HG02642 (cell line): ENCODE measurements at regions not wholly inside any gene's neighbourhood (a gene's known extent, or its start where the extent isn't known, plus 50 kb on each side); places are given as distances from the start of the nearest gene placed in this dataset.
A peak's percentile ranks its signal among the peaks of the same experiment; 100 is the strongest.
"Not testable (repeated sequence)": the region's sequence is repeated elsewhere in the genome, so short reads cannot be mapped to it uniquely, and the experiment has no call there.

Experiments
- ATAC-seq: cut with Tn5 transposase; IDR thresholded peaks from one replicate; pipeline ENCODE4 v1.9.1; 2021; ENCODE audit warnings: mild to moderate bottlenecking; ENCODE audit not compliant: unreplicated experiment, poor library complexity

DNA sequence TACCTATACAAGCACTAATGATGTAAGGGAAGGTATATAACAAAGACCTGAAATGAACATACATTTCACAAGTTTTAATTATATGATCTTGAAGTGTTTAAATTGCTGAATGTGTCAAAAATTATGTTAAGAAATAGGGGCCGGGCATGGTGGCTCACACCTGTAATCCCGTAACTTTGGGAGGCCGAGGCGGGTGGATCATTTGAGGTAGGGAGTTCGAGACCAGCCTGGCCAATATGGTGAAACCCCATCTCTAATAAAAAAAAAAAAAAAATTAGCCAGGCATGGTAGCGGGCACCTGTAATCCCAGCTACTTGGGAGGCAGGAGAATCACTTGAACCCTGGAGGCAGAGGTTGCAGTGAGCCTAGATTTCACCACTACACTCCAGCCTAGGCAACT lies 537.4 kb upstream of the STEAP1 start:
- ATAC-seq, result not testable (repeated sequence)

- no peak for ATAC-seq
Measured at GRCh38 chr7:89618274-89618673, 536.0 kb upstream of the STEAP1 start.

DNA sequence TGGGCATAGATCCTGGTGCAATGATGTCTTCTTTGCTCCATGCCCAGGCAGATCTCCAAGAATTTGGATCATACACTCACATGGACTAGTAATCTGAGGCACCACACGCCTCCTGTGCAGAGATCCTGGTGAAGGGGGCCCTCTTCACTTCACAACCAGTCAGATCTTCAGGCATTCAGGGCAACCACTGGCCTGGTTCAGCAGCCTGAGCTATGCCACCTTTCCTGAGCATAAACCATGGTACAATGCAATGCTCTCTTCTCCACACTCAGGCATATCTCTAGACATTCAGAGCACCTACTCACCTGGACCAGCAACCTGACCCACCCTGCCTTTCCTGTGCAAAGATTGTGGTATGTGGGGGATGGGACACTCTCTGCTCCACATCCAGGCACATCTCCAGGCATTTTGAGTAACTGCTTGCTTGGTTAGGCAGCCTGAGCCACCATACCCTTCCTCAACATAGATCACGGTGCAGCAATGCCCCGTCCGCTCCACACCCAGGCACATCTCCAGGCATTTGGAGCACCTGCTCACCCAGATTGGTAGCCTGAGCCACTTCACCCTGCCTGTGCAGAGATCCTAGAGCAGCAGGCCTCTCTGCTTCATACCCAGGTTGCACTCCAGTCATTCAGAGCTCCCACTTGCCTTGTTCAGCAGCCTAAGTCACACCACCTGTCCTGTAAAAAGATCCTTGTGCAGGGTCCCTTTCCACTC lies 532.2 kb upstream of the STEAP1 start:
- no peak for ATAC-seq

- peak; percentile 93 for ATAC-seq
Measured at GRCh38 chr7:89623018-89623672, 531.1 kb upstream of the STEAP1 start.

DNA sequence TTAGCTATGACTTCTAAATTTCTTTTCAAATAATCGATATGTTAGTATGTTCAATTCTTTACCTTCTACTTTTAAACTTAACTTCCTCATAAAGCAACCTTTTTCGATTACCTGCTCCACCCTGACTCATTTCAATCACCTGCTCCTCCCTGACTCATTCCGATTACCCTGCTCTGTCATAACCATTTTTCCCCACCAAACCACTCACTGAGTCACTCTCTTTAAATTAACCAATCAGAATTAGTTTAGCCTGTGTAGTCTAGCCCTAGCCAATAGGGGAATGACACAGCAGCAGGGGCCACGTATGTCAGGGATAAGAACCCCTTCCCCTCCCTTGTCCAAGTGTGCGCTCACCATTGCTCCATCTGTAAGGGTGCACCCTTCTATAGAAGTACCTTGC lies 530.1 kb upstream of the STEAP1 start:
- not testable (repeated sequence) for ATAC-seq

DNA sequence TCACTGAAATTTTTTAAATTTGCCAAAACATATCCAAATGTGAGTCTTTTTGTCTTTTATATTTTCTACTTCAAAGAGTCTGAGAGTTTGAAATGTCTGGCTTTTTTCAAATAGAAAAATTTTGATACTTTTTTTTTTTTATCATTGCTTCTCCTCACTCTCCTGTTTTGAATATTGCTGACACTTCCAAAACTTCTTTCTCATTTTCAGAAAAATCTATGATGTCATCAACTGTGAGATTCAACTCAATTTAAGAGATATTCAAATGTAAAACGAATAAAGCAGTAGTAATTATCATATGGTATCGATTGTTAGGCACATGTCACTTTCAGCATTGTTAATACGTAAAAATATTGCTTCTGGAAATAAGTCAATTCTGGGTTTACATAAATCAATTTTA lies 505.8 kb upstream of the STEAP1 start:
- no peak for ATAC-seq

DNA sequence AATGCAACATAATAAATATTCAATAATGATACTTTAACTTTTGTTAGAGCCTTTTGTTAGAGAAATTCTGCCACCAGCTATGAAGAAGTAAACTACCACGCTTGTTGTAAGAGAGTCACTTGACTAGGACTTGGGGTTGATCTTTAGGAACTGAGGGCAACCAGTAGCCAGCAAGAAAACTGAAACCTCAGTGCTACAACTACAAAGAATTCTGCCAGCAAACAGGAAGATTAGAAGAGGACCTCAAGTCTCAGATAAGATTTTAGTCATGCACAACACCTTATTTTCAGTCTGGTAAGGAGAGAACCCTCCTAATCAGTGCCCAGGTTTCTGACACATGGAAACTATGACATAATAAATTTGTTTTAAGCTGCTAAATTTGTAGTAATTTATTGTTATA lies 498.3 kb upstream of the STEAP1 start:
- no peak for ATAC-seq

- no peak for ATAC-seq
Measured at GRCh38 chr7:89661876-89662275, 492.4 kb upstream of the STEAP1 start.

DNA sequence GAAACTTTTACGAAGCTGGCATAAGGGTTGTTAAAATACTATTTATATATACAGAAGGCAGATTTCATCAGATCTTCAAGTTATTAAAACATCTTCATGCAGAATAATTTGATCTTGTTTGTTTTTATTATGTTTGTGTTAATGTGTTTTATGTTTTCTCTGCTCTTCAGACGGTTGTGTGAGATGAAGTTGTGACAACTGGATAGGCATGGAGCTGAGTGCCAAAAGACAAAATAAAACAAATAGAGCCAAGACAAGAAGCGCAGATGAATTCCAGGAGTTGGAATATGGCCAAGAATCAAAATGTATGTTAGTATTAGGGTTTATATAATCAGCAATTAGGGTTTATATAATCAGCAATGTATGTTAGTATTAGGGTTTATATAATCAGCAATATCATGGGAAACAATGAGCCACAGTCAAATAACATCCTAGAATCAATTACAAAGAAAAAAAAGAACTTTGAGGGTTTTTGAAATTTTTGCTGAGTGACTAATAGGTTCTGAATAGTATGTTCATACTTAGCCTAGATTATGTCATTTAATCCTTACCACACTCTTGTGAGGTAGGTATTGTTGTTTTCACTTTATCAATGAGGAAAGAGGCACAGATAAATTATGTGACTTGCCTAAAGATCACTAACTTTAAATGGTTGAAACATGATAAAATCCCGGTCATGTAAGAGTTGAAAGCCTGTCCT lies 488.0 kb upstream of the STEAP1 start:
- ATAC-seq, result no peak

- no peak for ATAC-seq
Measured at GRCh38 chr7:89680161-89680560, 474.1 kb upstream of the STEAP1 start.

GRCh38 chr7:89681448-89681847 lies 472.8 kb upstream of the STEAP1 start:
- no peak for ATAC-seq

DNA sequence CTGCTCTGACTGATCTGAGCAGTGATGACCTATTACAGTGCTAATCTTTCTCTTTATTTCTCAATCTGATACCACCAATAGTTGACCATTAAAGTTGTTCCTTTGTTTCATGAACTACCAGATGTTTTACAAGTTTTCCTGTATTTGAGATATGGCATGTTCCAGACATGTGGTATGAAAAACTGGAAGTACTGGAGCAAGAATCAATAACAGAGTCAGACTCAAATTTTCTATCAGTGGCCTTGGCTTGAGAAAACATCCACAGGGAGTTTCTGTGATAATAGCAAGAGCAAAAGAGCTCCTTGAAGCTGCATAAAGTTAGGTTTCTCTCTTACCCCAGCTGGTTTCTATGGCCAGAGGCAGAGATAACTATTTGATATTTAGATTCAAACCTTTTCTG lies 469.0 kb upstream of the STEAP1 start:
- no peak for ATAC-seq

- no peak for ATAC-seq
Measured at GRCh38 chr7:89687211-89687610, 467.1 kb upstream of the STEAP1 start.

GRCh38 chr7:89695241-89695640 lies 459.0 kb upstream of the STEAP1 start:
- no peak for ATAC-seq

- ATAC-seq, result no peak
Measured at GRCh38 chr7:89714131-89714530, 440.1 kb upstream of the STEAP1 start.

- ATAC-seq, result not testable (repeated sequence)
Measured at GRCh38 chr7:89718941-89719340, 435.3 kb upstream of the STEAP1 start.

DNA sequence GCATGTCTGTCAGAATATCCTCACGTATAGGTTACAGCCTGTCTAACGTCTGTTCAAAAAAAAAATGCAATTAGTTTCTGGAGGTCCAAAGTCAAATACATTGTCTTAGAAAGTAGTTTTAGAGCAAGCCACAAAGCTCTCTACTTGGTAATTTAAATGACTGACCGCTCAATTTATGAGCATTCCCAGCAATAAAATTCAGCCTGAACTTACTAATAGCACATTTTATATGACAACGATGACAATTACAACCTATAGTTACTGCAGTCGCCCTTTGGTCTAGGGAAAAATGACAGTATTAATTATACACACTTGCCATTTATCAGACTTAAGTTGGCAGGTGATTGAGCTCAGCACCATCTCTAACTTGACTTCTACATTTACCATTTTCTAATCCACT lies 425.8 kb upstream of the STEAP1 start:
- ATAC-seq, result no peak

DNA sequence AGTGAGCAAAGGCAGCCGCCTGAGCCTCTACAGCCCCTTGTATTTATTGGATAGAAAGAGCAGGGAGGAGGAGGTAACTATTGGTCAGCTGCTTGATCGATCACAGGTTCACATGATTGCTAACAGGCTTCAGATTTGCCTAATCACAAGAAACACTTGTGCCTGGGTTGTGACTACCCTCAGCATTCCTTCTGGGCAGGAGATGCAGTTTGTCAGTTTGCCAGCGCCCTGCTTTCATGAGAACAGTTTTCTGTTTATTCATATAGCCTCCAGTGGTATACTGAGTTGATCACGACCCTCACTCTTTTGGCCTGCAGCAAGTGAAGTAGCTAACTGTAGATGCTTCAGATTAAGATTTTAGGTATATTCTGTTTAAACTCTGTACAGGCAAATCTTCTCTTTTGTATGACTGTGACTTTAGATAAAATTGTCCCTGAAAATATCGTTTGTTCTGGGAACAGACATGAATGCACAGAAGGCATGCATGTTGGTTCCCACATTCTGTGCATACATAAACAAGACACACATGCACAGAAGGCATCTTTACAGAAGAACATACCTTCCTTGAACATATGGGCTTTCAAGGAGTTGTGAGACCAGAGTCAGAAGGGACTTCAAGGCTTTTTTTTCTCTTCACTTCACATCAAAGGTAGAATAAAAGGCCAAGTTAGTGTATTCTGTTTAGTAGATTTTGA lies 422.4 kb upstream of the STEAP1 start:
- no peak for ATAC-seq

- no peak for ATAC-seq
Measured at GRCh38 chr7:89738549-89738948, 415.7 kb upstream of the STEAP1 start.

GRCh38 chr7:89757910-89758309 lies 396.4 kb upstream of the STEAP1 start:
- ATAC-seq, result no peak

GRCh38 chr7:89760690-89761089 lies 393.6 kb upstream of the STEAP1 start:
- no peak for ATAC-seq
